Esophagus muscularis mucosa (tissue), 4 donors: ENCODE measurements at regions not wholly inside any gene's neighbourhood (a gene's known extent, or its start where the extent isn't known, plus 50 kb on each side); places are given as distances from the start of the nearest gene placed in this dataset.

ENCODE experiments used
- DNase-seq: peaks from one replicate; pipeline ENCODE4 v3.0.0-alpha.2; 2017; ENCODE audit errors: extremely low spot score
- H3K27ac ChIP-seq, 4 donors: fragments of 200-600 bp; sonication (generic); replicated peaks in 1 of 4; 1 replicate in 3 of 4; 2 replicates in 1 of 4; pipeline ENCODE4 v1.5.1; 2016 to 2019; ENCODE audit warnings: mild to moderate bottlenecking in 1 of 4
- H3K27me3 ChIP-seq, 4 donors: fragments of 200-600 bp; sonication (generic); one replicate each; pipeline versions ENCODE4 v1.5.1 to v1.6.0; 2016 to 2019
- H3K36me3 ChIP-seq, 4 donors: fragments of 200-600 bp; sonication (generic); one replicate each; pipeline ENCODE4 v1.5.1; 2016 to 2019
- H3K4me1 ChIP-seq, 4 donors: fragments of 200-600 bp; sonication (generic); one replicate each; pipeline ENCODE4 v1.5.1; 2016 to 2019
- H3K4me3 ChIP-seq, 4 donors: fragments of 200-600 bp; sonication (generic); 1 replicate in 2 of 4; 2 replicates in 2 of 4; pipeline ENCODE4 v1.5.1; 2016 to 2019; ENCODE audit warnings: mild to moderate bottlenecking in 4 of 4, moderate library complexity in 1 of 4
- H3K9me3 ChIP-seq, 4 donors: fragments of 200-600 bp; sonication (generic); 1 replicate in 3 of 4; 2 replicates in 1 of 4; pipeline ENCODE4 v1.5.1; 2016 to 2019
- EP300 ChIP-seq: sonication (generic); formaldehyde crosslinking; IDR thresholded peaks from one replicate; pipeline ENCODE4 v1.6.1; 2017; ENCODE audit warnings: antibody characterized with exemption
- POLR2A ChIP-seq: fragments of 450-650 bp; IDR thresholded peaks from one replicate; pipeline ENCODE4 v1.6.1; 2017; ENCODE audit warnings: antibody characterized with exemption, moderate library complexity, mild to moderate bottlenecking, low read depth
- POLR2AphosphoS5 ChIP-seq, 2 donors: sonication (generic); formaldehyde crosslinking; IDR thresholded peaks; one replicate each; pipeline ENCODE4 v1.6.1; 2017; ENCODE audit warnings: antibody characterized with exemption in 2 of 2
- WGBS: methylation state at CpG from one replicate; pipeline ENCODE4 v1.1.5; 2018; 5-methylcytosine and 5-hydroxymethylcytosine counted together
- intact Hi-C: fragments of 100-400 bp; cut with DNase I; formaldehyde crosslinking; loops from one replicate; pipeline ENCODE4 v1.15.1; 2023
- TF ChIP-seq, protein P1 (sequence below), 3 experiments: fragments of 200-600 bp in 2 of 3; fragments of 450-650 bp in 1 of 3; sonication (generic) in 2 of 3; IDR thresholded peaks; one replicate each; pipeline ENCODE4 v1.5.1; 2017 to 2019; ENCODE audit warnings: antibody characterized with exemption in 3 of 3, mild to moderate bottlenecking in 2 of 3, moderate library complexity in 1 of 3

DNA sequence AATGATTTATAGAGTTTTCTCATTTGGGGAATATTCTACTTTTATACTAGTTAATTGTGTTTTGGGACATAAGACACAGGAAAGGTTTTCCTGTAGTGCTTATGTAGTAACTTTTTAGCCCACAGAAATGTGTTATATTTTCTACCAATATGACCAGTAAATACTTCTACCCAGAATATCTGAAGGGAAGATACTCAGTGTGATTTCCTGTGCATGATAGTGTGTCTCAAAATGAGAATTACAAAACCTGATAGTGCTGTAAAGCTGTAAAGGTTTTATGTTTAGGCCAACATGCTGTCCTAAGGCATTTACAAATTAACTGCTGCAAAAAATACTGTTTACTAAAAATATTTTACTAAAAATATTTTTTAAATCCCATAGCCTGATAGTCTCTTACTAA lies 126.8 kb downstream of the RXFP2 start:
- no peak for DNase-seq
- H3K27me3 ChIP-seq = no peaks in the 10 kb centered on the region
- peaks cover 0 to 18% (median 2%) of the 10 kb centered on the region in 4 donors for H3K4me1 ChIP-seq
- TF ChIP-seq POLR2A (no peak), POLR2AphosphoS5 (IDR thresholded peaks at IDR 0.05) (no peak), EP300 (no peak)
- TF ChIP-seq, protein P1, sequence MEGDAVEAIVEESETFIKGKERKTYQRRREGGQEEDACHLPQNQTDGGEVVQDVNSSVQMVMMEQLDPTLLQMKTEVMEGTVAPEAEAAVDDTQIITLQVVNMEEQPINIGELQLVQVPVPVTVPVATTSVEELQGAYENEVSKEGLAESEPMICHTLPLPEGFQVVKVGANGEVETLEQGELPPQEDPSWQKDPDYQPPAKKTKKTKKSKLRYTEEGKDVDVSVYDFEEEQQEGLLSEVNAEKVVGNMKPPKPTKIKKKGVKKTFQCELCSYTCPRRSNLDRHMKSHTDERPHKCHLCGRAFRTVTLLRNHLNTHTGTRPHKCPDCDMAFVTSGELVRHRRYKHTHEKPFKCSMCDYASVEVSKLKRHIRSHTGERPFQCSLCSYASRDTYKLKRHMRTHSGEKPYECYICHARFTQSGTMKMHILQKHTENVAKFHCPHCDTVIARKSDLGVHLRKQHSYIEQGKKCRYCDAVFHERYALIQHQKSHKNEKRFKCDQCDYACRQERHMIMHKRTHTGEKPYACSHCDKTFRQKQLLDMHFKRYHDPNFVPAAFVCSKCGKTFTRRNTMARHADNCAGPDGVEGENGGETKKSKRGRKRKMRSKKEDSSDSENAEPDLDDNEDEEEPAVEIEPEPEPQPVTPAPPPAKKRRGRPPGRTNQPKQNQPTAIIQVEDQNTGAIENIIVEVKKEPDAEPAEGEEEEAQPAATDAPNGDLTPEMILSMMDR (IDR thresholded peaks at IDR 0.05) = no peak
- no peak overlapping the region for H3K27ac ChIP-seq
- no peaks in the 10 kb centered on the region for H3K9me3 ChIP-seq
- intact Hi-C loops = no loop called here
- H3K36me3 ChIP-seq = no peaks in the 10 kb centered on the region
- H3K4me3 ChIP-seq = no peak overlapping the region

DNA sequence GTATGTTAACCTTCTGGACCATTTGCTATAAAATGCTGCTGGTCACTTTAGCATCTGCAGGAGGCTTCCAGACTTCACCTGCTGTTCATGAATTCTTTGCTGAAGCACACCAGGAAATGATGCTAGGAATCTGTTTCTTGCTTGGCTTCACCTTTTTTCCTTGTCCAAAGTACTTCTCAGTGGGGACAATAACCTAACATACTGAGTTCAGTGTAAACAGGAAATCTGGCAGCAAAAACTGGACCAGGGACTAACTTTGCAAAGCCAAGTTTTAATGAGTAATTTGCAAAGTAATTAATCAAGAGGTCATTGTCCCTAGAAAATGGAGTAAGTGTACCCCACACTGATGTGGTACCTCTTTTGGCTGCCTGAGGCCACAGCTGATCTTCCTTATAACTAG lies 128.4 kb downstream of the RXFP2 start:
- no peak overlapping the region for H3K4me3 ChIP-seq
- TF ChIP-seq POLR2AphosphoS5 (IDR thresholded peaks at IDR 0.05) (no peak), EP300 (no peak), POLR2A (no peak)
- TF ChIP-seq, protein P1 (IDR thresholded peaks at IDR 0.05) = no peak
- no peak for DNase-seq
- no peaks in the 10 kb centered on the region for H3K27me3 ChIP-seq
- no peak overlapping the region for H3K27ac ChIP-seq
- no peaks in the 10 kb centered on the region for H3K36me3 ChIP-seq
- intact Hi-C loops = no loop called here
- no peaks in the 10 kb centered on the region for H3K9me3 ChIP-seq
- H3K4me1 ChIP-seq = peaks cover 0 to 11% (median 2%) of the 10 kb centered on the region in 4 donors

DNA sequence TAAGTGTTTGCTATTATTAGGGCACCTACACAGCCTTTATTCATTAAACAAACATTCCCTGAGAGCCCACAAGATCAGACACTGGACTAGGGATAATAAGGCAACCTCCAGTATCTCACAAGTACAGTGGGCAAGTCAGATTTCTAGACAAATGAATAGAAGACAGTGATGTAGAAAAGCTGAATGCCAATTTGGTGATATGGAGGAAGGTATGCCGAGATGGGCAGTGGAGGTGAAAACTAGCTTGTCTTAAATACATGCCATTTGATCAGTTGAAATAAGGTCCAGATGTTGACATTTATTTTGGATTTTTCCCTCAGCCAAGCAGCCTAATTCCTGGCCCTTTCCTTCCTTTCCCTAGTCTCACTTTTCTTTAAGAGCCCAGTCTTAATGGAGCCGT lies 130.3 kb downstream of the RXFP2 start:
- H3K27me3 ChIP-seq = no peaks in the 10 kb centered on the region
- intact Hi-C loops = no loop called here
- 97% methylated on average over 2 of the region's 2 CpGs for WGBS
- DNase-seq = no peak
- no peak overlapping the region for H3K27ac ChIP-seq
- TF ChIP-seq POLR2A = no peak
- no peak for TF ChIP-seq POLR2AphosphoS5 (IDR thresholded peaks at IDR 0.05)
- no peak for TF ChIP-seq EP300
- TF ChIP-seq, protein P1 (IDR thresholded peaks at IDR 0.05) = no peak
- H3K9me3 ChIP-seq = no peaks in the 10 kb centered on the region
- peaks cover 0 to 15% (median 2%) of the 10 kb centered on the region in 4 donors for H3K4me1 ChIP-seq
- no peak overlapping the region for H3K4me3 ChIP-seq
- H3K36me3 ChIP-seq = no peaks in the 10 kb centered on the region

DNA sequence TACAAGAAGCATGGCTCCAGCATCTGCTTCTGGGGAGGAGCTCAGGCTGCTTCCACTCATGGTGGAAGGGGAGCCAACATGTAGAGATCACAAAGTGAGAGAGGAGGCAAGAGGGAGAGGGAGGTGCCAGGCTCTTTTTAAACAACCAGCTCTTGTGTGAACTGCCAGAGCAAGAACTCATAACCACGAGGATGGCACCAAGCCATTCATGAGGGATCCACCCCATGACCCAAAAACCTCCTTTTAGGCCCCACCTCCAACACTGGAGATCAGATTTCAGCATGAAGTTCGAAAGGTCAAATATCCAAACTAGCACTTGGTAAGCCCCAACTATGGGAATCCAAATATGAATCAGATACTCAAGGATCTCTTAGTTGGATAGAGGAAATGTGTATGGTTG lies 131.2 kb downstream of the RXFP2 start:
- no peaks in the 10 kb centered on the region for H3K9me3 ChIP-seq
- H3K4me3 ChIP-seq = no peak overlapping the region
- TF ChIP-seq, protein P1 (IDR thresholded peaks at IDR 0.05) = no peak
- no peak for TF ChIP-seq EP300
- TF ChIP-seq POLR2A = no peak
- TF ChIP-seq POLR2AphosphoS5 (IDR thresholded peaks at IDR 0.05) = no peak
- no peaks in the 10 kb centered on the region for H3K27me3 ChIP-seq
- no peaks in the 10 kb centered on the region for H3K36me3 ChIP-seq
- intact Hi-C loops = no loop called here
- WGBS = 75% methylated on average over 2 of the region's 2 CpGs
- H3K4me1 ChIP-seq = peaks cover 0 to 22% (median 2%) of the 10 kb centered on the region in 4 donors
- DNase-seq = no peak
- no peak overlapping the region for H3K27ac ChIP-seq

DNA sequence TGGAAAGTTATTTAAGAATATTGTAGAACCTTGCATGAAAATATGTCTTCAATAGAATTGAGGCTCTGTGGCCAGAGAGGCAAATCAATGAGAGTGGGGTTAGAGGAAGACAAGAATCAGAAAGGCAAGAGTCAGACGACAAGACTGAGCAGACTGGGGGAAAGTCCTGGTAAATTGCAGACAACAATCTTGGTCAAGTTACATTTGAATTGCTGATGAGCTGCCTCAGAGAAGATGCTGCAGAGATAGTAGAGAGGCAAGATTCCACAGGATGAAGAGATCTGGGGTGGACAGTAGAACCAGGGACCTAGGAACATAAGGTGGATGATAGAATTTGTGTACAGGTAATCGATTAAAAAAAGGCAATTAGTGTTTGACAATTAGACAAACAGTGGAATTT lies 133.8 kb downstream of the RXFP2 start:
- TF ChIP-seq POLR2A (no peak), POLR2AphosphoS5 (IDR thresholded peaks at IDR 0.05) (no peak), EP300 (no peak)
- TF ChIP-seq, protein P1 (IDR thresholded peaks at IDR 0.05) = no peak
- H3K9me3 ChIP-seq = no peaks in the 10 kb centered on the region
- H3K4me1 ChIP-seq = peaks cover 0 to 21% (median 0%) of the 10 kb centered on the region in 4 donors
- H3K27ac ChIP-seq = no peak overlapping the region
- intact Hi-C loops = no loop called here
- WGBS = 88% methylated on average over 2 of the region's 2 CpGs
- no peaks in the 10 kb centered on the region for H3K27me3 ChIP-seq
- no peaks in the 10 kb centered on the region for H3K36me3 ChIP-seq
- H3K4me3 ChIP-seq = no peak overlapping the region
- DNase-seq = no peak
